Mammary epithelial cell (primary cell): ENCODE measurements at regions not wholly inside any gene's neighbourhood (a gene's known extent, or its start where the extent isn't known, plus 50 kb on each side); places are given as distances from the start of the nearest gene placed in this dataset.

Source experiments
- EZH2 ChIP-seq: IDR thresholded peaks from 2 replicates; pipeline ENCODE4 v1.6.1; 2012; ENCODE audit warnings: low read length, inconsistent platforms, borderline replicate concordance
- TF ChIP-seq, protein P1 (sequence below), 2 donors: IDR thresholded peaks in 1 of 2; conservative IDR thresholded peaks in 1 of 2; 2 replicates each; pipeline ENCODE4 v1.5.1; 2011 to 2012; ENCODE audit warnings: inconsistent platforms in 2 of 2, low read length in 2 of 2, mild to moderate bottlenecking in 2 of 2, control low read depth in 1 of 2, low read depth in 1 of 2; ENCODE audit not compliant: insufficient read depth in 1 of 2; ENCODE audit errors: extremely low read depth in 1 of 2

DNA sequence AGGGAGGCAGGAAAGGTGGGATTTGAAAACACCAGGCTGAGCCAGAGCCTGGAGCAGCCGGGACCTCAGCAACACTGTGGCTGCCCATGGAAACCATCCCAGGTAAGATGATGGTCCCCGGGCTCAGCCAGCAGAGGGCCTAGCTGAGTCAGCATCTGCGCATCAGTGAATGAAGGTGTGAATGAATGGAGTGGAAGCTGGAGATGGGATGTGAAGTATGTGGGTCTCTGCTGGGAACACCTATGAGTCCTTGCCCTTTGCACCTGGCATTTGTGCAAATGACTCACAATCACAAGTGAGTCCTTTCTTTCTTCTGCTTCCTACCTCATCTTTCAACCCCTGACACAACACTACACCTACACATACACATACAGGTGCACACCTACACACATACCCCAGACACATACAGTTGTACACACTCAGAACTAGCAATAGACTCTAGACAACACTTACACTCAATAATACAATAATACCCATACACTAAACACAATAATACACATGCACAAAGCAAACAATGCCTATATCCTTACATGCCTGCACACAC, 62.8 kb upstream of the PRDM11 start:
- TF ChIP-seq, protein P1, sequence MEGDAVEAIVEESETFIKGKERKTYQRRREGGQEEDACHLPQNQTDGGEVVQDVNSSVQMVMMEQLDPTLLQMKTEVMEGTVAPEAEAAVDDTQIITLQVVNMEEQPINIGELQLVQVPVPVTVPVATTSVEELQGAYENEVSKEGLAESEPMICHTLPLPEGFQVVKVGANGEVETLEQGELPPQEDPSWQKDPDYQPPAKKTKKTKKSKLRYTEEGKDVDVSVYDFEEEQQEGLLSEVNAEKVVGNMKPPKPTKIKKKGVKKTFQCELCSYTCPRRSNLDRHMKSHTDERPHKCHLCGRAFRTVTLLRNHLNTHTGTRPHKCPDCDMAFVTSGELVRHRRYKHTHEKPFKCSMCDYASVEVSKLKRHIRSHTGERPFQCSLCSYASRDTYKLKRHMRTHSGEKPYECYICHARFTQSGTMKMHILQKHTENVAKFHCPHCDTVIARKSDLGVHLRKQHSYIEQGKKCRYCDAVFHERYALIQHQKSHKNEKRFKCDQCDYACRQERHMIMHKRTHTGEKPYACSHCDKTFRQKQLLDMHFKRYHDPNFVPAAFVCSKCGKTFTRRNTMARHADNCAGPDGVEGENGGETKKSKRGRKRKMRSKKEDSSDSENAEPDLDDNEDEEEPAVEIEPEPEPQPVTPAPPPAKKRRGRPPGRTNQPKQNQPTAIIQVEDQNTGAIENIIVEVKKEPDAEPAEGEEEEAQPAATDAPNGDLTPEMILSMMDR (conservative IDR thresholded peaks at IDR 0.05 in 1 of 2, IDR thresholded peaks at IDR 0.05 in 1 of 2; ENCODE audit: extremely low read depth in 1 of 2, insufficient read depth in 1 of 2, low read depth in 1 of 2, low read length in 2 of 2) = peak; percentile 43 to 59
- no peak for TF ChIP-seq EZH2
